Transverse colon (tissue), 4 donors: ENCODE measurements at regions not wholly inside any gene's neighbourhood (a gene's known extent, or its start where the extent isn't known, plus 50 kb on each side); places are given as distances from the start of the nearest gene placed in this dataset.

ENCODE experiments used
- CTCF ChIP-seq, 5 experiments: fragments of 200-600 bp in 3 of 5; fragments of 450-650 bp in 2 of 5; sonication (generic) in 3 of 5; IDR thresholded peaks; 1 replicate in 2 of 5; 2 replicates in 3 of 5; pipeline ENCODE4 v1.5.1; 2016 to 2017; ENCODE audit warnings: antibody characterized with exemption in 5 of 5, inconsistent platforms in 3 of 5, mild to moderate bottlenecking in 2 of 5, moderate library complexity in 1 of 5
- POLR2A ChIP-seq: fragments of 450-650 bp; IDR thresholded peaks from one replicate; pipeline ENCODE4 v1.6.1; 2016; ENCODE audit warnings: antibody characterized with exemption, mild to moderate bottlenecking, moderate library complexity
- POLR2AphosphoS5 ChIP-seq, 3 donors: sonication (generic); formaldehyde crosslinking; IDR thresholded peaks; one replicate each; pipeline ENCODE4 v1.6.1; 2016; ENCODE audit warnings: antibody characterized with exemption in 3 of 3

GRCh38 chr18:56393870-56394269 is 244.5 kb downstream of the TXNL1 start:
- no peak for TF ChIP-seq CTCF (IDR thresholded peaks at IDR 0.05)
- no peak for TF ChIP-seq POLR2A
- no peak for TF ChIP-seq POLR2AphosphoS5 (IDR thresholded peaks at IDR 0.05)
